ENCODE measurements at regions not wholly inside any gene's neighbourhood (a gene's known extent, or its start where the extent isn't known, plus 50 kb on each side); places are given as distances from the start of the nearest gene placed in this dataset.

DNA sequence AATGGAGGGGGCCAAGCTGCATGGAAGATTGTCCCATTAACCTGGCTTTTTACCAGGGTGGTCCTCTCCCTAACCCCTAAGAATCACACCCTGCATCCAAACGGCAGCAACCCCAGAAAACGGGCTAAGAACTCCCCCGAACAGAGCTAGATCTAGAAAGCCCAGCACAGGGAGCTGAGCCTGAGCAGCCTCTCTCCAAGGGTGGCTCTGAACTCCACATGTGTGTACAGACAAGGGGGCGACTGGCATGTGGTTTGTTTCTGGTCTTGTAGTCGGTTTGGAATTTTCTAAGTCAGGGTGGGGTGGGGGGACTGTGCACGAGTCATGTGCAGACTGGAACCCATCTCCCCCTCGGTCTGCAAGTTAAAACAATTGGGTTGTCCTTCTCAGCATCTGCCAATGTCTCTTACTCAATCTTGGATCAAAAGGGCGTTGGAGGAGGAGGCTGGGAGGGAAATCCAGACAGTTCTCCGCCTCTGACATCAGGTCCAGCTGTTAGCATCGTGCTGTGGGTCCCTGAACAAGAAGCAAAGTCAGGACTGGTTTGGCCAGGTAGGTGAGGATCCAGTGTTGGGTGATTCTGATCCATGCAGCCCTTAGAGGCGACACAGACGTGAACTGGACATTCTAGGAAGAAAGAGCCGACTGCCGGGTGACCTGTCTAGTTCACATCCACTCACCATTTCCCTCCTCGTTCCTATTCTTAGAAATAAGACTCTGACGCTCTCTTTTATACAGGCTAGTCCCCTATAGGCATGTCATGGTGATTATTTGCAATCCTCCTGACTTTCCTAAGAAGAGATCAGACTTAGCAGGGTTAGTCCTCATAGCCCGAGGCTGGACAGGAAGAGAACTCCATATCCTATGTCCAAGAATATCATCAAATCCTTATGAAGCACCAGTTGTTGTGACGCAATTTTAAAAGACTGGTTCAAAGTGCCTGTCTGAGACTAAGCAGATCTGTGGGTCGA lies 381.8 kb downstream of the SOX9 start:
- Histone ChIP-seq H3K9me3 (ENCODE audit: control insufficient read depth, low read length) (no peaks in the 10 kb centered on the region), H3K27ac (ENCODE audit: low read depth in 1 of 2, low read length in 2 of 2) (peak overlapping the region in 1 of 2 donors; percentile 16), H3K4me1 (ENCODE audit: control insufficient read depth in 1 of 2, insufficient read depth in 2 of 2, low read length in 2 of 2) (no peaks in the 10 kb centered on the region), H3K4me3 (ENCODE audit: low read length in 2 of 2) (no peak overlapping the region), H3K36me3 (ENCODE audit: control insufficient read depth in 1 of 2, insufficient read depth in 2 of 2, low read length in 1 of 2) (no peaks in the 10 kb centered on the region), H3K27me3 (ENCODE audit: control insufficient read depth in 1 of 2, insufficient read depth in 2 of 2, low read length in 1 of 2) (no peaks in the 10 kb centered on the region)
- WGBS, 2 donors, result 22 to 24% methylated on average over 19 of the region's 19 CpGs
- no peak for DNase-seq
- intact Hi-C loops (cut with DNase I), result no loop called here
- ATAC-seq (ENCODE audit: low FRiP score), result peak; percentile 70

DNA sequence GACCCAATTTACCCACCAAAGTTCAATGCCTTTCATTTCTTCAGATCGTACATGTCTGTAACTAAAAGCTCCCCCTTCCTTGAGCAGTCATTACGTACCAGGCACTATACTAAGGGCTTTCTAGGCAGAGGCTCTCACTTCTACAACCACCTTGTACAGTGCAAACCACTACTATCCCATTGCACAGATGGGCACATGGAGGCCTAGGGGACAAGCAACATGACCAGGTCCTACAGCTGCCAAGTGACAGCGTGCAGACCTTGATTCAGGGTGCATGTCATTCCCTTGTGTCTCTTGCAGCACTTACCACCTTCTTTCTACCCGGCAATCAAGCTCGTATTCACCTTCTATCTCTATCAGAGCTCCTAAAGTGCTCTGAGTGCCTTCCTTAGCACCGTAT lies 382.7 kb downstream of the SOX9 start:
- ATAC-seq (ENCODE audit: low FRiP score), result no peak
- Histone ChIP-seq H3K4me1 (ENCODE audit: control insufficient read depth in 1 of 2, insufficient read depth in 2 of 2, low read length in 2 of 2) (no peaks in the 10 kb centered on the region), H3K36me3 (ENCODE audit: control insufficient read depth in 1 of 2, insufficient read depth in 2 of 2, low read length in 1 of 2) (no peaks in the 10 kb centered on the region), H3K9me3 (ENCODE audit: control insufficient read depth, low read length) (no peaks in the 10 kb centered on the region), H3K27ac (ENCODE audit: low read depth in 1 of 2, low read length in 2 of 2) (no peak overlapping the region), H3K27me3 (ENCODE audit: control insufficient read depth in 1 of 2, insufficient read depth in 2 of 2, low read length in 1 of 2) (no peaks in the 10 kb centered on the region), H3K4me3 (ENCODE audit: low read length in 2 of 2) (no peak overlapping the region)
- intact Hi-C loops (cut with DNase I), result no loop called here
- 96 to 97% methylated on average over 6 of the region's 6 CpGs for WGBS, 2 donors
- no peak for DNase-seq

DNA sequence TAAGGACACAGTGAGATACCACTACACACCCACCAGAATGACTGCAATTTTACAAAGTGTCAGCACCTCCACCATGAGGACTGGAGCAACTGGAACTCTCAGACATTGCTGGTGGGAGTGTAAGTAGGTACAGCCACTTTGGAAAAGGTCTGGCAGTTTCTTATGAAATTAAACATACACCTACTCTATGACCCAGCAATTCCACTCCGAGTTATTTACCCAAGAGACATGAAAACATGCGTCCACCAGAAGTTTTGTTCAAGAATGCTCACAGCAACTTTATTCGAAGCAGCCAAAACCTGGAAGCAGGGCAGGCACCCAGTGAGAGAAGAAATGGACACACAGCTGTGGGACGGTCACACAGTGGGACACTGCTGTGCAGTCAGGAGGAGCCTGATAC lies 384.0 kb downstream of the SOX9 start:
- Histone ChIP-seq H3K36me3 (ENCODE audit: control insufficient read depth in 1 of 2, insufficient read depth in 2 of 2, low read length in 1 of 2) (no peaks in the 10 kb centered on the region), H3K4me1 (ENCODE audit: control insufficient read depth in 1 of 2, insufficient read depth in 2 of 2, low read length in 2 of 2) (no peaks in the 10 kb centered on the region), H3K27me3 (ENCODE audit: control insufficient read depth in 1 of 2, insufficient read depth in 2 of 2, low read length in 1 of 2) (no peaks in the 10 kb centered on the region), H3K9me3 (ENCODE audit: control insufficient read depth, low read length) (no peaks in the 10 kb centered on the region), H3K27ac (ENCODE audit: low read depth in 1 of 2, low read length in 2 of 2) (no peak overlapping the region), H3K4me3 (ENCODE audit: low read length in 2 of 2) (no peak overlapping the region)
- WGBS, 2 donors, result 92 to 95% methylated on average over 4 of the region's 4 CpGs
- intact Hi-C loops (cut with DNase I), result no loop called here
- no peak for DNase-seq
- no peak for ATAC-seq (ENCODE audit: low FRiP score)

DNA sequence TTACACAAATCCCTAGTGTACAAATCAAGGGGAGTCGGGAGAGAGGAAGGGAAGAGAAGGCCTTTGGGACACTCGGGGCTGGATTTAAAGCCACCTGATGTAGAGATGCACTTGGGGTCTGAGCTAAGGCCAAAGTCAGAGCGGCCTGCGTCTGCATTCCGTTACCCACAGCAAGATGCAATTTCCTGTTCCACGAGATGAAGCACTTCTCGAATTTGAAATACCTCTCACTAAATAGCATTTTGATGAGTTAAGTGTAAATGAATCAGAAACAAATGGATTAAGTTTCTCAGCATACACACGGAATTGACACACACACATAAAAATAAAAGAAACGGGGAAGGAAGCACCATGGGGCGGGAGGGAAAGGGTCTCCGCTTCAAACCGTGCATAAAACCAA lies 386.0 kb downstream of the SOX9 start:
- intact Hi-C loops (cut with DNase I), result no loop called here
- H3K4me1 ChIP-seq (ENCODE audit: control insufficient read depth in 1 of 2, insufficient read depth in 2 of 2, low read length in 2 of 2), result no peaks in the 10 kb centered on the region
- no peaks in the 10 kb centered on the region for H3K36me3 ChIP-seq (ENCODE audit: control insufficient read depth in 1 of 2, insufficient read depth in 2 of 2, low read length in 1 of 2)
- H3K4me3 ChIP-seq (ENCODE audit: low read length in 2 of 2), result no peak overlapping the region
- no peak for DNase-seq
- no peak for ATAC-seq (ENCODE audit: low FRiP score)
- H3K9me3 ChIP-seq (ENCODE audit: control insufficient read depth, low read length), result no peaks in the 10 kb centered on the region
- 92 to 96% methylated on average over 12 of the region's 12 CpGs for WGBS, 2 donors
- H3K27ac ChIP-seq (ENCODE audit: low read depth in 1 of 2, low read length in 2 of 2), result no peak overlapping the region
- no peaks in the 10 kb centered on the region for H3K27me3 ChIP-seq (ENCODE audit: control insufficient read depth in 1 of 2, insufficient read depth in 2 of 2, low read length in 1 of 2)

DNA sequence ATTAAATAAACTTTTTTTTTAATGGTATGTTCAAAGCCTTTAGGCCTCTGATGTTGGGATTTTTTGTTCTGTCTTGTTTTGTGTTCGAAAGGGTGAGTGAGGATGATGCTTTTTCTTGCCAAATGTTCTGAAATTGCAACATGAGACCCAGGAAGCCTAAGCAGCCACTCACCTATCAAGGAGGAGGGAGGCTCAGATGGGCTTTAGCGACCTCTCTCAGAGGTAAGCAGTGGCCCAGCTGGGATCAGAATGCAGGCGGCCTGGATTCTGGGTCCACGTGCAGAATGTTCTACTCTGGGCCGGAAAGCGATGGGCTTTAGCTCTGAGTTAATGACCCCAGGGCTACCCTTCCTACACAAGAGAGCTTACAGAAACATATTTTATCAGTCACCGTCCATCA lies 386.6 kb downstream of the SOX9 start:
- no peak overlapping the region for H3K27ac ChIP-seq (ENCODE audit: low read depth in 1 of 2, low read length in 2 of 2)
- H3K36me3 ChIP-seq (ENCODE audit: control insufficient read depth in 1 of 2, insufficient read depth in 2 of 2, low read length in 1 of 2), result no peaks in the 10 kb centered on the region
- ATAC-seq (ENCODE audit: low FRiP score) (no peak), DNase-seq (no peak)
- WGBS, 2 donors, result 95% methylated on average over 7 of the region's 7 CpGs
- no peaks in the 10 kb centered on the region for H3K9me3 ChIP-seq (ENCODE audit: control insufficient read depth, low read length)
- intact Hi-C loops (cut with DNase I), result no loop called here
- H3K27me3 ChIP-seq (ENCODE audit: control insufficient read depth in 1 of 2, insufficient read depth in 2 of 2, low read length in 1 of 2), result no peaks in the 10 kb centered on the region
- no peaks in the 10 kb centered on the region for H3K4me1 ChIP-seq (ENCODE audit: control insufficient read depth in 1 of 2, insufficient read depth in 2 of 2, low read length in 2 of 2)
- H3K4me3 ChIP-seq (ENCODE audit: low read length in 2 of 2), result no peak overlapping the region

DNA sequence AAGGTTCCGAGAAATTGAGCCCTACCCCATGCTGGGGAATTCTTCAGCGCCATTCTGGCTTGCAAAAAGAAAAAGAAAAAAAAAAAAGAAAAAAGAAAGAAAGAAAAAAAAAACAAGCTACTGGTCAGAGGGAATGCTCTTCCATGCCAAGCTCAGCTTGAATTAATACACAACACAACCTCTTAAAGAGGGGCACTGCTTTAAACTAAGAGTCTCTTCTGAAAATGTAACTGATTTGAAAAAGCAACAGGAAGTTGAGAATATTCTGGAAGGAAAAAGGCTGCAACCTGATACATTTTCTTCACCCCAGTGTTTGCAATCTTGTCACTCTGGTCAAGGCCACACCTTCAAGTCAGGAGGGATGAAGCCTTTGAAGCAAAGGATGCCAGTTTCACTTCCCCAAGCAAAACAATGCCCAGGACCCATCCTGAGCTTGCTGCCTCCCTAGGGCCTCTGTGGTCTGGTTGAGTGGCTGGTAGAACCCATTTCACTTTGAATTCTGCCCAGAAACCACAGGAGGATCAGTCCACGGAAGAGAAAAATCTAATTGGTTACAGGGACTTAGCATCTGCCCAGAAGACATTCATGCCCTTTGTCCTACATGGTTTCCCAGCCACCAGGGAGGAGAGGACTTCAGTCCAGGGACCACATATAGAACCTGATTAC lies 389.7 kb downstream of the SOX9 start:
- Histone ChIP-seq H3K27ac (ENCODE audit: low read depth in 1 of 2, low read length in 2 of 2) (no peak overlapping the region), H3K4me1 (ENCODE audit: control insufficient read depth in 1 of 2, insufficient read depth in 2 of 2, low read length in 2 of 2) (no peaks in the 10 kb centered on the region), H3K36me3 (ENCODE audit: control insufficient read depth in 1 of 2, insufficient read depth in 2 of 2, low read length in 1 of 2) (no peaks in the 10 kb centered on the region), H3K9me3 (ENCODE audit: control insufficient read depth, low read length) (no peaks in the 10 kb centered on the region), H3K27me3 (ENCODE audit: control insufficient read depth in 1 of 2, insufficient read depth in 2 of 2, low read length in 1 of 2) (no peaks in the 10 kb centered on the region), H3K4me3 (ENCODE audit: low read length in 2 of 2) (no peak overlapping the region)
- 86 to 88% methylated on average over 3 of the region's 3 CpGs for WGBS, 2 donors
- no peak for DNase-seq
- ATAC-seq (ENCODE audit: low FRiP score), result no peak
- intact Hi-C loops (cut with DNase I), result no loop called here

DNA sequence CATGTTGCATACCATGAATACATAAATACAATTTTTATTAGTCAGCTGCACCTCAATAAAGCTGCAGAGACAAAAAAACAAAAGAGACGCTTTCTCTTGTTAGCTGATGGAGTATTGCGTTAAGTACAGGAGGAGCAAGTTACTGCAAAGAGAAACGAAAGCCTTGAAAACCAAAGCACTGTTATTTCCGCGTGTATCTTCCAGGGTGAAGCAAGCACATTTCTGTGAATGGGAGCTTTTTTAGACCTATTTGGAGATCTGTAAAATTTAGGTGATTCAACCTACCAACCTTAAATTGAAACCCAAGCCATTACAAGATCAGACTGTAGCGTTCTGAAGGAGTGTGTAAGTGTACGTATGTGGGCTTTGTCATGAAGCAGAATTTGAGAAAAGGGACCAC lies 390.4 kb downstream of the SOX9 start:
- no peak for ATAC-seq (ENCODE audit: low FRiP score)
- intact Hi-C loops (cut with DNase I), result no loop called here
- 94% methylated on average over 7 of the region's 7 CpGs for WGBS, 2 donors

DNA sequence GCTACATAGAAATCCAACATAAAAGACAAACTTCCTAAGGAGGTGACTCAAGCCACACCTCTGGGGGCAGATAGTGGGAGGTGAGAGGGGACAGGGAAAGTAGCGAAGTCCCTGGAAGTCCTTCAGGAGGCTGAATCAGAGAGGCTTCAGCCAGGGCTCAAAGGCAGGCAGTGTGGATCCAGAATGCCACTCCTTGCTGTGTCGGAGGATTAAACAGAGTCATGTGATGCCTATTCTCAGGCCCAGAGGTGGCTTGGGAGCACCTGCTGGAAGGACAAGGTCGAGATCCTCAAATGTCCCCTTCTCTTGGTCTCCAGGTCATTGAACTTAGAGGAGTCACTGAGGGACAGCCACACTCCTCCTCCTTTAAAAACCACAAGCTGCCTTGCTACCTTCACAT lies 391.1 kb downstream of the SOX9 start:
- H3K27ac ChIP-seq (ENCODE audit: low read depth in 1 of 2, low read length in 2 of 2), result no peak overlapping the region
- no peaks in the 10 kb centered on the region for H3K4me1 ChIP-seq (ENCODE audit: control insufficient read depth in 1 of 2, insufficient read depth in 2 of 2, low read length in 2 of 2)
- no peak overlapping the region for H3K4me3 ChIP-seq (ENCODE audit: low read length in 2 of 2)
- DNase-seq (no peak), ATAC-seq (ENCODE audit: low FRiP score) (no peak)
- intact Hi-C loops (cut with DNase I), result no loop called here
- no peaks in the 10 kb centered on the region for H3K36me3 ChIP-seq (ENCODE audit: control insufficient read depth in 1 of 2, insufficient read depth in 2 of 2, low read length in 1 of 2)
- H3K27me3 ChIP-seq (ENCODE audit: control insufficient read depth in 1 of 2, insufficient read depth in 2 of 2, low read length in 1 of 2), result no peaks in the 10 kb centered on the region
- WGBS, 2 donors, result 92 to 93% methylated on average over 3 of the region's 3 CpGs
- H3K9me3 ChIP-seq (ENCODE audit: control insufficient read depth, low read length), result no peaks in the 10 kb centered on the region

More for the DNA sequence above, 390.4 kb downstream of the SOX9 start:
- DNase-seq, result no peak
- H3K27ac ChIP-seq (ENCODE audit: low read depth in 1 of 2, low read length in 2 of 2), result no peak overlapping the region
- no peaks in the 10 kb centered on the region for H3K36me3 ChIP-seq (ENCODE audit: control insufficient read depth in 1 of 2, insufficient read depth in 2 of 2, low read length in 1 of 2)
- no peaks in the 10 kb centered on the region for H3K4me1 ChIP-seq (ENCODE audit: control insufficient read depth in 1 of 2, insufficient read depth in 2 of 2, low read length in 2 of 2)
- H3K27me3 ChIP-seq (ENCODE audit: control insufficient read depth in 1 of 2, insufficient read depth in 2 of 2, low read length in 1 of 2), result no peaks in the 10 kb centered on the region
- no peaks in the 10 kb centered on the region for H3K9me3 ChIP-seq (ENCODE audit: control insufficient read depth, low read length)
- no peak overlapping the region for H3K4me3 ChIP-seq (ENCODE audit: low read length in 2 of 2)
